ENCODE measurements at regions not wholly inside any gene's neighbourhood (a gene's known extent, or its start where the extent isn't known, plus 50 kb on each side); places are given as distances from the start of the nearest gene placed in this dataset.

- no peak for TF ChIP-seq FLYWCH1 (CRISPR knock-in tag; IDR thresholded peaks at IDR 0.05)
- no peak for TF ChIP-seq RAD51 (IDR thresholded peaks at IDR 0.05; ENCODE audit: borderline replicate concordance)
Observed at GRCh38 chr15:96223939-96224338, 106.6 kb upstream of the NR2F2 start (continued).

- ChIA-PET CTCF (ENCODE audit: low intra/inter-chr PET ratio, low total read pairs) (no interaction called here), POLR2A (no interaction called here)
- no TSS peak for BruUV-seq (replicated peaks)
- peaks cover 22% of the 10 kb centered on the region for H3K4me1 ChIP-seq (ENCODE audit: insufficient read depth, low read length)
- no peak overlapping the region for H3K4me3 ChIP-seq (replicated peaks in 1 of 3; ENCODE audit: insufficient read depth in 1 of 3, low read depth in 2 of 3, low read length in 3 of 3)
- ATAC-seq (peak; percentile 86), DNase-seq (ENCODE audit: low spot score) (peak; percentile 82), FAIRE-seq (peak; percentile 75)
- H3K9ac ChIP-seq (ENCODE audit: insufficient read depth, low read depth, low read length), result no peak overlapping the region
- no peak overlapping the region for H3K27ac ChIP-seq (ENCODE audit: extremely low read length, insufficient read depth, low read length)
- no peaks in the 10 kb centered on the region for H3K9me3 ChIP-seq (ENCODE audit: low read length)
- H3K27me3 ChIP-seq (ENCODE audit: control insufficient read depth in 1 of 2, insufficient read depth in 2 of 2, low read length in 2 of 2), result no peaks in the 10 kb centered on the region
- no peaks in the 10 kb centered on the region for H3K79me2 ChIP-seq (ENCODE audit: insufficient read depth, low read length)
- peak overlapping the region; percentile 38; the same call in 1 of the 2 replicates for H3K4me2 ChIP-seq (ENCODE audit: low read depth, low read length)
- H3K36me3 ChIP-seq (replicated peaks in 1 of 2; ENCODE audit: control insufficient read depth in 1 of 2, insufficient read depth in 2 of 2, low read length in 2 of 2), result no peaks in the 10 kb centered on the region
- intact Hi-C loops (cut with micrococcal nuclease; ENCODE audit: unreplicated experiment) (loop anchor here (5.0 kb wide), 1 partner anchor 37 kb away; no protein-coding TSS in a partner anchor), in situ Hi-C loops (cut with HindIII; ENCODE audit: extremely low pct_ligation_motif_present, low pct_unique_long_range_greater_than_20kb) (no loop called here)
- H4K20me1 ChIP-seq (ENCODE audit: insufficient read depth, low read length), result no peaks in the 10 kb centered on the region
- H2AFZ ChIP-seq (ENCODE audit: low read length), result no peak overlapping the region
- 7% methylated on average over 5 of the region's 5 CpGs for WGBS (ENCODE audit: low lambda C conversion rate)
- TF ChIP-seq SAP130 (CRISPR knock-in tag; IDR thresholded peaks at IDR 0.05; ENCODE audit: low read depth) (peak; percentile 38), SOX5 (CRISPR knock-in tag; IDR thresholded peaks at IDR 0.05; ENCODE audit: borderline replicate concordance) (peak; percentile 73; the same call in 1 of the 2 replicates), SOX6 (IDR thresholded peaks at IDR 0.05) (no peak), SOX6 (CRISPR knock-in tag; IDR thresholded peaks at IDR 0.05) (peak; percentile 52; the same call in 1 of the 2 replicates), ELF3 (CRISPR knock-in tag; IDR thresholded peaks at IDR 0.05) (no peak), JDP2 (CRISPR knock-in tag; IDR thresholded peaks at IDR 0.05; ENCODE audit: borderline replicate concordance) (no peak), DNMT1 (CRISPR knock-in tag; IDR thresholded peaks at IDR 0.05) (no peak), EP300 (IDR thresholded peaks at IDR 0.05; ENCODE audit: low read depth in 2 of 2, low read length in 2 of 2) (peak in 1 of 2 experiments; percentile 52; a peak in 1 of 4 replicates), EP300 (CRISPR knock-in tag; IDR thresholded peaks at IDR 0.05; ENCODE audit: borderline replicate concordance) (no peak), SOX13 (IDR thresholded peaks at IDR 0.05) (no peak), SOX13 (CRISPR knock-in tag; conservative IDR thresholded peaks at IDR 0.05 in 1 of 2, IDR thresholded peaks at IDR 0.05 in 1 of 2) (peak in 1 of 2 experiments; percentile 37; a peak in 2 of 4 replicates), HNF1A (IDR thresholded peaks at IDR 0.05; ENCODE audit: low read depth) (0 out of 2 replicates have a peak, but pooled peaks have one; percentile 18), HNF1A (CRISPR knock-in tag; IDR thresholded peaks at IDR 0.05; ENCODE audit: borderline replicate concordance) (no peak), CEBPG (CRISPR knock-in tag; IDR thresholded peaks at IDR 0.05) (peak; percentile 4; the same call in 1 of the 2 replicates), ZNF12 (CRISPR knock-in tag; IDR thresholded peaks at IDR 0.05) (0 out of 2 replicates have a peak, but pooled peaks have one; percentile 27), NCOR1 (IDR thresholded peaks at IDR 0.05; ENCODE audit: borderline replicate concordance, low read length) (0 out of 2 replicates have a peak, but pooled peaks have one; percentile 37), ZSCAN9 (CRISPR knock-in tag; IDR thresholded peaks at IDR 0.05; ENCODE audit: borderline replicate concordance) (0 out of 2 replicates have a peak, but pooled peaks have one; percentile 28), HMG20A (CRISPR knock-in tag; IDR thresholded peaks at IDR 0.05; ENCODE audit: borderline replicate concordance) (peak; percentile 10; the same call in 1 of the 2 replicates), MED8 (CRISPR knock-in tag; IDR thresholded peaks at IDR 0.05; ENCODE audit: insufficient replicate concordance) (no peak), NR2F6 (IDR thresholded peaks at IDR 0.05) (no peak), NR2F6 (CRISPR knock-in tag; IDR thresholded peaks at IDR 0.05) (peak; percentile 11; the same call in 1 of the 2 replicates)
Observed at GRCh38 chr15:96225642-96226259, 104.7 kb upstream of the NR2F2 start.
